ENCODE measurements at regions not wholly inside any gene's neighbourhood (a gene's known extent, or its start where the extent isn't known, plus 50 kb on each side); places are given as distances from the start of the nearest gene placed in this dataset.

DNA sequence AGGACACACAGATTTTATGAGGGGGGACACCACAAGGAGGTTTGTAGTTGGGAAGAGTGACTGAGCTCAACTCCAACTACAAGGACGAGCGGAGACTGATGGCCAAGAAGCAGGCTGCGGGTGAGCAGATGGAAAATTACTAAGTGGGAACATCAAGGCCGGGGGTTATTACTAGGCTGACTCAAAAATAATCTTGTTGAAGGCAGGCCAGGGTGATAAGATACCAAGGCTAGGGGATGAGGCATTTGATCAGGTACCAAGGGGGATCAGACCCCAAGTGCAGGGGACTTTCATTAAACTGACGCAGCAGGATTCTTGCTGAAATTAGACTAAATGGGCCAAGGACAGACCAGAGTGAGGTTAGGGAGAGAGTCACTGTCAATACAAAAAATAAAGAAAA, 119.4 kb upstream of the SORBS2 start:
- DNase-seq = no peak

DNA sequence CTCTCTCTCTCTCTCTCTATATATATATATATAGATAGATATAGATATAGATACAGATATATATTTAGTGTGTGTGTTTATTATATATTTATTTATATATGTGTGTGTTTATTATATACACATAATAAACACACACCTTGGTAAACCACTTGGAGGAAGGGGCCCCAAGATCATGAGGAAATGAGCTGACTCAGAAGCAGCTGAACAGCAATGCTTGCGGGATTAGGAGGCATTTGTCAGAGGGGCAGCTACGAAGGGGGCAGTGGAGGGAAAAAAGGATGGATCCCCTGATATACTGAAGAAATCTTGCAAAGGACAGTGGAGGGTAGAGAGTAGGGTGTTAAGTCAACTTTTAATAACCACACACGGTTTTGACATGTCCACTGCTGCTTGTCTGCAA, 120.0 kb upstream of the SORBS2 start:
- DNase-seq = no peak

DNA sequence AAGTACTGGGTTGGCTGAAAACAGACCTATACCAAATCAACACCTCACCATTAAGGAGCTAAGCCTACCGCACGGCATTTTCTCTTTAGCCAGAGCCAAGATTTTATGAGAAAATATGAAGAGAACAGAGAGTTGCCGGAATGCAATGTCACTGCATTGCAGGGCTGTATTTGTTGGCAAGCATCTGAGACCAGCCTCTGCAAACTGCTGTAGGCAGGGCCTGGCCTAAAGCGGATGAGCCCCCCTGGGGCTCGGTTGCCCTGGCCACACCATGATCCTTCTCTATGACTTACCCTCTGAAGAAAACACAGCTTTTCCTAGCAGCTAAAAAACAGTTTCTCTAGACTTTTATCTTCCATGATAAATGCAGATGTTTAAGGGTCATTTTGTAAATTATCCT, 120.5 kb upstream of the SORBS2 start:
- DNase-seq = no peak

DNA sequence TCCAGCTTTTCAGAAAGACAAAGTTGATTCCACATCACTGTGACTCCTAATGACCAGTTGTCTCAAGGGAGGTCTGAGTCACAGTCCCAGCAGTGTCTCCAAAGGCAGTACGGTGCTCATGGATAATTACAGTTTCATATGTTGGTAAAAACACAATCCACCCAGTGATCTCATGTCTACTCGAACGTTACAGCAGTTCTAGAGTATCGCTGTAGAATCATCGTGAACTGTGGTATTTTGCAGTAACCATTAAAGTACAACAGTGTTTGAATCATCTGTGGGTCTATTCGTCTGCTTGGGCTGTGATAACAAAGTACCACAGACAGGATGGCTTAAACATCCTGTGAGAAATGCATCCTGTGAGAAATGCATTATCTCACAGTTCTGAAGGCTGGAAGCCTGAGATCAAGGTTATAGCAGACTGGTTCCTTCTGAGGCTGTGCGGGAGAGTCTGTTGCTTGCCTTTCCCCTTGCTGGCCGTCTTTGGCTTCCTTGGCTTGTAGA, 121.1 kb upstream of the SORBS2 start:
- no peak for DNase-seq

DNA sequence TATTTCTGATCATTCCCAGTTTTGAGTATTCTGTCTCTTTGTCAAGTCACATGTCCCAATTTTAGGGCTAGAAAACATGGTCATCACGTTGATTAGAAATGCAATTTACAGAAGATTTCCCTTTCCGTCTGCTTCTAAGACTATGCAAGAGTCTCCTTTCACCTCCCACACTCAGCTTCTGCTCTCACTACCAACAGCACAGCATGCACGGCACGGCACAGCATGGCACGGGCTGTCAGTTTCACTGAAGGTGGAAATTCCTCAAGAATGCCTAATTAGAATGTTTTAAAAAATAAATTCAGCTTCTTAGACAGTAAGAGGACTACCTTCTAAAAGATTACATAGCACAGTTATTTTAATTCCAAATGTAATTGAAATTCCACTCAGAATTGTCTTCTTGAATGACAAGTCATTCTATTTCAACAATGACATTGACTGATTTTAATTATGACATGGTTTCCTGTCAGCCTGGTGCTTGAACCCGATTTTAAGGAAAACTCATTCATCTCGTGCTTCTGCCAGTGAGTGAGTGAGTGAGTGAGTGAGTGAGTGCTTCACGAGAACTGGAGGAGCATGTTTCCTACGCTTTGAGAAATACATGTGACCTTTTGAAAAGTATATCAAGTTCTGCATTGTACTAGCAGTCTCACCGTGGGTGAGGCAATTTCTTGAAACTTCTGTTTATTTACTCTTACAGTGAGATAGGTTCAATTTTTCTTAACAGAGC, 124.8 kb upstream of the SORBS2 start:
- DNase-seq = no peak

DNA sequence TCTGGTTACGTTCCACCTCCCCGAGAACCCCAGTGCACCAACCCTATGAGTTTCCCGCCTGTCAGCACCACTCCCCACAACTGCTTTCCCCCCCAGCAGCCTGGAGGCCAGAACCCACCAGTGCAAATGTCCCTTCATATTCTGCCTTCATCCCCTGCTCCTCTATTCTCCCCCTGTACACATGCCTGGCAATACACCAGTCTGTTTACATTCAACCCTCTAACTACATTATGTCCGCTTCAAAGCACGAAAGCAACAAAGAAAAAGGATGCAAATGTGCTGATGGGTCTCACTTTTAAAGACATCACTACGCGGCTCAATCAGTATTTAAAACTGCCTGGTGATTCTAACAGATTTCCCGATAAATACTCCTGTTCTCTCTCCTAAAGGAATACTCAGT, 126.7 kb upstream of the SORBS2 start:
- no peak for DNase-seq

DNA sequence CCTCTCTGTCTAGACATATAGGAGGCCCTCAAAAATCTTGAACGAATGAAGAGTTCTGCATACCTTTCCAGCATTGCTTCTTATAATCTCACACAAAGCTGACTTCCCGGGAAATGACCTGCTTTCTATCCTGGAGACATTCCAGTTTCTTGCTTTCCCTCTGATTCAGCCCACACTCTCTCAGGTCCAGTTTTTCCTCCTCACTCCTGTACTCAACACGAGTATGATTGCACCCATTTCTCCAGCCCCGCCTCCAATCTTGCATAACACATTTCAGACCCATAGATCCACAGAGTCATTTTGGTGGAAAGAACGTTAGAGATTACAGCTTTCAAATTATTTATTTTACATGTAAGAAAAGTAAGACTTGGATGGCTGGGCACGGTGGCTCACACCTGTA, 127.5 kb upstream of the TLR3 start:
- DNase-seq = no peak

DNA sequence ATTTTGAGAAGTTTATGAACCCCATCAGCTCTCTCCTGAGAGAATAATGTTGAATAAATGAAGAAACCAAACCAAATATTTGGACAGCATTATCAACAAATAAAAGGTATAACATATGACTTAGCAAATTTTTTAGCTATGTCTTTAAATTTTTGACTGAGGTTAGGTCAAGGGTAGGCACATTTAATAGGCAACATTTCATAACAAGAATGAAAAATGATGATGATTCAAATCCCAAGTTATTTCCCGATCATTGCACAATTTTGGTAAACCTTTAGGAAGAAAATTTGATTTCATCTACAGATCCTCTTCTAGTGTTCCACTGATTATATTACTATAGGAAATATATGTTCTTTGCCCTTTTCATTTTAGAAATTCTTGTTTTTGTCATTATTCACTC, 123.7 kb upstream of the TLR3 start:
- no peak for DNase-seq

DNA sequence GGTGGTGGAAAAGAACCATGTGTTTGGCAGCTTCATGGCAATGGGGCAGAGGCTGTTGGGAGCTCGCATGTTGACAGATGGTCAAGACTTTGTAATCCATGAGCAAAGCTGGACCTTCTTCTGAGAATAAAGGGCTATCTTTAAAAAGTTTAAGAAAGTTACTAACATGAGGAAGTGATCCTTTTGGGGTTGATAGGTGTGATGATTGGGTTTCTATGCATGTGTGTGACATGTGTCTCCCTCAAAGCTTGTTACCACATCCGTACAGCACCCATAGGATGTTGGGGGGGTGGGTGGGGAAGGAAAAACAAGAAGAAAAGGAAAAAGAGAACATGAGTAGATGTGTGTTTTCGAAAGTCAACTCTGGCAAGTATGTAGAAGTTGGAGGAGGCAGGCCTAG, 123.0 kb upstream of the TLR3 start:
- no peak for DNase-seq

DNA sequence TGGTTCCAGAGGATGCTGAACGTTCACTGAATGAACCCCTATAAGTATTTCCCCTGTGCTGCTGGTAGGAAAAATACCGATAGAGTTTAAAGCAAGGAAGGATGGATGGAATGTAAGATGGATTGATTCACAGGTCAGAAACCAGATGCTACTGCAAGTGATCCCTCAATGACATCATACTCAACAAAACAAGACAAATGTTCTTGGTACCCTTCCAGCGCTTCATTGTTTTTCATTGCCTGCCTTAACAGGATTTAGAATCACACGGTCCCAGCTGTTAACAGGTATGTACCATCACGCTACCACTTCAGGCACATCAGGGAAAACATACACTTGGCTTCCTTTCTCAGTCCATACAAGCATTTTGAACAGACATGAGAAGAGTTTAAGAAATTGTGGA, 118.1 kb upstream of the TLR3 start:
- peak; percentile 26 for DNase-seq

DNA sequence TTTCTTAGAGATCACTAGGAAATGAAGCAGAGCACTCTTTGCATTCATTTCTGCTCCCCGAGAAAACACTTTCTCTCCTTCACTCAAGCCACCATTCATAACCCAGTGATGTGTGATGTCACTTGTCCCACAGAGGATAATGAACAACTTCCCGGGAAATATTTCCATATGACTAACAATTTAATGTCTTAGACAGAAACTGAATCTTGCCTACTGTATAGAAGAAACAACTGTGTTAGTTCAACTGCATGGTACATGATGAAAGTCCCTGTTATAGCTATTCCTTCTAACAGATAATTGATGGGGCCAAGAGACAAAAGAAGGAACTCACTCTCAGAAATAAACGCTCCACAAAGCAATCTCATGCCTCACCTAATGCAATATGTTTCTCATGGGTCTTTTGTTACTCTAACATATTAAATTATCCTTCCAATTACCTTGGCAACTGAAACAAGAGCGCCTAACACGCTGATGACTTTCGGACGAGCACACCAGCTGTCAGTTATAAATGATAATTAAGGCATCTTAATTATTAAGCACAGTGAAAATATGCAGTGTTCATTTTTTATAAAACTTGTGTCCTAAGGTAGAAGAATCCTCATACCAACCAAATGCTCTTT, 113.7 kb upstream of the TLR3 start:
- DNase-seq = no peak

DNA sequence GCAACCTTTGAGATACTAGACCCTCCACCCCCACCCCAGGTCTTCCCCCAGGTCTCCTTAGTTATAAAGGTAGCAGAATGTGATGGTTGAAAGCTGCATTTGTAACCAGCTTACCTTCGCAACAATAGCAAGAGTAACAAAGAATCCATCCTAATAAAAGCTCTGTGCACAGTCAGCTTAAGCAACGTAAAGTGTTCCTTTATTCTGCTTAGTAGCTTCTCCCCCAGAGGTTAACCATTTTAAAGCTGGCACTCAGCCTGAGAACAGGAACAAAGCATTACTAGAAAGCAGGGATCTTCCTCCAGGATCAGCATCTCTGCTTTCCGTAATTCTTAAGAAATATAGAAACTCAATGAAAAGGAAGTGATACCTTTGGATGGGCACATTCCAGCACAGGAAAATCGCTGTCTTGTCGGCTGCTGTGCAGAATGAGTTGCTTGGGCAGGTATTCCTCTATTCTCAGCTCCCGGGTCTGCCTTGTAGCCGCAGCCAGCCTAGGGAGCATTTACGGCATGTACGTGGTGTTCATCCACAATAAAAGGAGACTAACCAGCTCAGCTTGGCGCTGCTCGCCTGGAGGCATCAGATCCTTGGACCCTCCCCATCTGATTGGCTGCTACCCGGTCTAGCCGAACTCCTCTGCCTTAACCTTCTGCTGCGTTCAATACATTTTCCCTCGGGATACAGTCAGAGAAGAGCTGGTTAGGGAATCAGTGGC, 113.0 kb upstream of the TLR3 start:
- DNase-seq = no peak

DNA sequence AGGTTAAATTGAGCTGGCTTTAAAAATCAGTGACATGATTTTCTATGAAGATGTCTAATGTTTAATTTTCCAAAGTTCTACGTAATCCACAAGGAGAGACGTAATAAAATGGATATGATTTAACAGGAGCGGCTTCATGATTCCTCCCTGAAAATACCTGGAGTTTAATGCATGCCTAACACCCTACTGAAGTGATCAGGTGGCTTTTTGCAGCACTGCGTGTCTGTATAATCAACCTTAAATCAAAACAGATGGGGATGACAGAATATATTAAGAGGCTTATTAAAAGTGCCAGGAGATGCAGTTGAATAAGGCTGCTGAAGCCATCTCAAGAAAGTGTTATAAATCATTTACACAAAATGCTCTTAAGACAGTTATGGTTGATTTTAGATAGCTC, 112.4 kb upstream of the TLR3 start:
- no peak for DNase-seq

DNA sequence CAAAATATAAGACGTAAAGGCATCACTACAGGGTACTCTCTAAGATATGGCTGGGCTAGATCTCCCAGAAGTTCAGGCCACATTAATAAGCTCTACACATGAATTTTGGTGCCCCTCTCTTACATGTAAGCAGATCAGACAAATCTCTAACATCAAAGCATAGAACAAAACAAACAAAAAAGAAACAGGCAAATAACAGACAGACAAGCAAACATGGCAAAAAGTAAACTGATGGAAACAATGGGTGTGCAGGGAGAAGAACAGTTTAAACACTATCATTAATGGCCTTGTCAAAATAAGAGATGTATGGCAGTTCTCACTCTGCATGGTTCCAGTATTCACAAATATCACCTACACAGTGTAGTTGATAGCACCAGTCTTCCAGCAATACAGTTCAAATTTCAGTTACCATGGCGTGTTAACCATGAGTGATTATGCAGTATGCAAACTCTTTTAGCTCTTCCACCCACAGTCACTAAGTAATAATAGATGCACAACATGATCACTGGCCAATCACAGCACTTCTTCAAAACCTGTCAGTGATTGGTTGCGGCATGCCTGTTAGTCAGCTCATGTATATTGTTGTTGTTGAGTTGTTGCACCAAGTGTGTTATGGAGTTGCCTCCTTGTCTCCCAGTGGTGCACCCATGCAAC, 110.7 kb upstream of the TLR3 start:
- peak; percentile 65 for DNase-seq

DNA sequence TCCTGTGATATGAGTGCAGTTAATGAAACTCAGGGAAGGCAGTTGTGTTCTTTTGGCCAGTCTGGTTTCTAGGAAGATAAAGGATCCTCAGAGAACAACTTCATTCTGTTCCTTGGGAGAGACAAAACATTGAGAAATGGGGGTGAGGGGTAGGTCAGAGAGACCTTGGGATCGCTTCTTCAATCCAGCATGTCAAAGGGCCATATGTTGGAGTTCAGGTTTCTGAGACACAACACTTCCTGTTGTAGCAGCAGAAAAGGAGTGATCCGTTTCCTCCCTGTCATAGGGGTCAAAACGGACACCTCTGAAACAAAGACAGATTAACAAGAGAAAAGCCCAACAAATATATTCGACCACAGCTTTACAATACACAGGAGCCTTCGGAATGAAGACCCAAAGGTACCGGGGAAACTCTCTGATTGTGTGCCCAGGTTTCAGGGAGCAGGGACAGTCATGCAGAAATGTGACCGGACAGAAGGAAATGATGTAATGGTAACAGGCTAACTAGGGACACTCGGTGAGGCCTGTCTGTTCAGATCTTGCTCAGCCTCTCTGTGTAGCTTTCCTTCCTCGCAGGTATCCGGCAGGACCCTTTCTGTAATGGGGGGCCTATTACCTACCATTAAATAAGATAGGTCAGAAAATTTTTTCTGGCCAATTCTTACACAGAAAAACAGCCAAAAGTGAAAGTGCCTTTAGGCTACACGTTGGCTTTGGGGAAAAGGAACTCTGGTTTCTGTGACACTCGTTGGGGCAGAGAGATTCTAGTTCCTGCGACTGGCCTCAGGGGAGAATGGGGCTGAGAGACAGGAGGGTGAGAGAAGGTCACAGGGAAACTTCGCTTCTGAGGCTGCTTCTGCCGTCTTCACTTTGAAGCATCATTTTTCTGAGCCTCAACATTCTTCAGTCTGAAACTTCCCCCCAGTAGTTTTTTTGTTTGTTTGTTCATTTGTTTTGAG, 103.3 kb upstream of the TLR3 start:
- no peak for DNase-seq

DNA sequence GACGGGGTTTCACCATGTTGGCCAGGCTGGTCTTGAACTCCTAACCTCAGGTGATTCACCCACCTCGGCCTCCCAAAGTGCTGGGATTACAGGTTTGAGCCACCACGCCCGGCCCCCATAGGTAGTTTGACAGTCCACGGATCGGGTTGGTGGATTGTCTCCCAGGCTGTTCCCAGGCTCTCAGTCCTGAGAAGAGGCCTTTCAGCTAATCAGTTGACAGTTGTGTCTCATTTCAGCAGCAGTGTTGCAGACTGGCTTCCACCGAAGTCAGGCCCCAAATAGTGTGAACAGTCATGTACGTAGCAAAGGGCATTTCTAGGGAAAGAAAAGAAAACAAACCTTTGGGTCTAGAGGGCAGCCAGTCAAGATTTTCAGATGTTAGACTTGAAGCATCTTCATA, 102.4 kb upstream of the TLR3 start:
- no peak for DNase-seq

DNA sequence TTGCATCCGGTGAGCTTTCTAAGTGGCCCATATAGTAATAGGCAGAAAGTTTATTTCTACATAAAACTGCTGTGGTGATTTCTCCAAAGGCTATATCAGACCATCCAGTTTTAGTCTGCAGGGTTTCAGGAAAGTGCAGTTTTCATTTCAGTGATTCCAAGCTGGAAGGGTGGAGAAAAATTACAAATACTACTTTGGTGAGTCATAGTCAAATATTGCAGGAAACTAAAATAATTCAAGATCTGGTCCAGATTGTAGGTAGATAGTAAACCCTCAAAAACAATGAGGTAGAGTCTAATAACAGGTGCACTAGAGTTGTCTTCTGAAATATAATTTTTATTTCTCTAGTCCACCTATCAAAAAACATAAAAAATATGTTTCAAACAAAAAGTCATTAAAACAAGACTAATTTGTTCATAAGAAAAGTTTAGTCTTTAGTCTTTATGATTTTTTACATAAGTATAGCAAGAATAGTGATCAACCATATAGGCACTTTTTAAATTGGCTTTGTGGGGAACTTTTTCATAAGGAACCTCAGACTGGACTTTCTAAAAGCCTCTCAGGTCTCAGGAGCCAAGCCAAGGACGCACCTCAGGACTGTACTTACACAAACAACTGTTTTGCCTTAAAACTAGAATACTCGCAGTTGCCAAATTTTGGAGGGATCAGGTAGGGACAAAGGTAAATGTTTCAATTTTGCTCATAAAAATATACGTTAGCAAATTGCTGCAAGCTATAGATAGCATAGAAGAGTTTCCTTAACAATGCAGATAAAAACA, 101.8 kb upstream of the TLR3 start:
- DNase-seq = no peak

DNA sequence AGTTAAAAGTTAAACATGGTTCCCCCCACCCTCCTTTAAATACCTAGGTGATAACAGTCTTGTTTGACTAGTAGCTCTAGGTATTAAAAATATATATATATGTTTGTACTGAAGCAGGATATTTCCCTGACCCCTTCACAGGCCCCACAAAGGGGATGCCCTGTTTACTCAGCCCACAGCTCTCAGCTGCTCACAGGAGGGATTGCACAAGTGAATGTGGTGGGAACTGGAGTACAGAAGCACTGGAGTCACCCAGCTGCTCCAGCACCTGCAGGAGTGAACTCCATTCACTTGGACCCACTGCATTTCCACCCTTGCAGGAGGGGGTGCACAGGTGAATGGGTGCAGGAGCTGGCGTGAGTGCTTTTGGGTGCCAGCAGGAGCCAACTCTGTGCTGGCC, 99.3 kb upstream of the TLR3 start:
- no peak for DNase-seq

DNA sequence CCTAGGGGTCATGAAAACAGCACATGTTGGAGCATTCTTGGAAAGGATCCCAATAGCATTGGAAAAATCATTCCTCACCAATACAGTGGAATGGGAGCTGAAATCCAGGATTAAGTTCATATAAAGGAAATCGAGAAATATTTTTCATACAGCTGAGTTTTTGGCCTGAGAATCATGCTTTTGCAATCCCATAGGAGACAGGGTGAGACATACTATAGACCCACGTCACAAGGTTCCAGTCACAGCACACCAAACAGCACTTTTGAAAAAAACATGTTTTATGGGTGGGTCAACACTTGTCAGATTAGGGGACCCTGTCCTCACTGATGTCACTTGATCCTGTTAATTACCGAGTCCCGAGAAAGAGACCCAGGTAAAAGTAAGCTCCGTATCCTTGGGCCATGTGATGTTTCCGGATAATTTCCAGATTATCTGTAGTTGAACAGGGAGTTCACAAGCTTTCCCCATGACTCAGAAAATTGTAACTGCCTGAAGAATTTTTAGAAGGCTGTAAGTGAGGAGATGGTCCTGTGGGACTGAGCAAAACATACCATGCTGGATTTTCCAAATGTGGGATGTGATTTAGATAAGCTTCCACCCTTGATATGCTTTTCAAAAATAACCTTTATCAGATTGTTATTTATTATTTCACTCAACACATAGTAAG, 80.9 kb upstream of the TLR3 start:
- no peak for DNase-seq

DNA sequence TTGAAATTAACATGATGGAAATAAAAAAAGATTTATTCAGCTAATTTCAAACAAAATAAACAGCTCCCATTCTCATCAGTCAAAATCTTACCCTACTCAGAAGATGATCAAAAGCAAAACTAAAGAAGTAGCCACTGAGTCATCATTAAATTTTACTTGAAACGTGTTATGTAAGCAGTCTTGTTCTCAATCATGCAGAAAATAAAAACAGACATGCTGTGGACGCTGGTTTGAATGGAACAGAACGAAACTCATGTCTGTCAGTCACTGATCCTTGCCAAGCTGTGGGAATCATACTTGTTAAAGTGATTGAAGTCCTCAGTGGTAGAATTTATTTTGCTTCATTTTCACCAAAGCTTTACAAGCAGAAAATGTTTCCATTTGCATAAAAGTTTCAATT, 77.2 kb upstream of the TLR3 start:
- no peak for DNase-seq

DNA sequence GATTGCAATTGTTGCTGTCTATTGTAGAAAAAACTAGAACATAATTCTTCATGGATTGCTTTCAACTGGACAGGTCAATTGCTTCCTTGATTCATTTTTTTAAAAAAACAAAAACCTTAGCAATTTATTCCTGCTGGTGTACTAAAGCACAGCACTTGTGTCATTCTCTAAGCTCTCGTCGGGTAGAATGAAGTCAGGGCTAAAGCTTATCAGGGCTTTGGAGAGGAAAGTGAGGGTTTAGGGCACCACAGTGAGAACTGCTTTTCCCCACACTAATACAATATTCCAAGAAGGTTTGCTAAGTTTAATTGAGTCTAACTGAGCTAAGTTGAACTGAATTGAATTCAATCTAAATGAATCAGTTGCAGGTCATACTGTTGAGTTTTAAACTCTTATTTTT, 76.4 kb upstream of the TLR3 start:
- no peak for DNase-seq

Data from NCI-H345 (cell line).